ENCODE measurements at regions not wholly inside any gene's neighbourhood (a gene's known extent, or its start where the extent isn't known, plus 50 kb on each side); places are given as distances from the start of the nearest gene placed in this dataset.
"Not testable (repeated sequence)": the region's sequence is repeated elsewhere in the genome, so short reads cannot be mapped to it uniquely, and the experiment has no call there.

- H3K36me3 Mint-ChIP-seq: no peaks in the 10 kb centered on the region
- H3K27me3 Mint-ChIP-seq (ENCODE audit: low read depth in 3 of 3): no peaks in the 10 kb centered on the region
- 80% methylated on average over 1 of the region's 2 CpGs for WGBS (ENCODE audit: insufficient coverage)
These were observed 185.5 kb downstream of the CEP135 start for GRCh38 chr4:56134266-56134665.

GRCh38 chr4:56132835-56133234, 184.1 kb downstream of the CEP135 start:
- DNase-seq: no peak
- Histone ChIP-seq H3K4me3 (replicated peaks in 1 of 3; ENCODE audit: low read depth in 2 of 3, low read length in 3 of 3) (no peak overlapping the region), H3K9ac (ENCODE audit: insufficient read depth, low read length, poor library complexity, severe bottlenecking) (no peak overlapping the region), H3K36me3 (replicated peaks in 1 of 2; ENCODE audit: control insufficient read depth in 1 of 2, insufficient read depth in 2 of 2, low read length in 2 of 2) (no peaks in the 10 kb centered on the region), H2AFZ (ENCODE audit: insufficient read depth, low read depth, low read length, poor library complexity, severe bottlenecking) (no peak overlapping the region), H3K4me2 (replicated peaks; ENCODE audit: extremely low read depth, low read length, poor library complexity, severe bottlenecking) (no peak overlapping the region), H4K20me1 (ENCODE audit: insufficient read depth, low read length) (no peaks in the 10 kb centered on the region), H3K79me2 (ENCODE audit: insufficient read depth, low read length) (no peaks in the 10 kb centered on the region), H3K27me3 (ENCODE audit: control insufficient read depth in 2 of 2, insufficient read depth in 2 of 2, low read length in 2 of 2) (no peaks in the 10 kb centered on the region), H3K27ac (ENCODE audit: low read depth in 1 of 2, low read length in 2 of 2) (no peak overlapping the region), H3K9me3 (replicated peaks in 1 of 2; ENCODE audit: control insufficient read depth in 1 of 2, insufficient read depth in 1 of 2, low read length in 2 of 2) (no peaks in the 10 kb centered on the region), H3K4me1 (ENCODE audit: control insufficient read depth in 1 of 2, insufficient read depth in 2 of 2, low read length in 2 of 2) (no peaks in the 10 kb centered on the region)
- Mint-ChIP-seq H3K27ac (no peak overlapping the region), H3K9me3 (no peaks in the 10 kb centered on the region), H3K36me3 (no peaks in the 10 kb centered on the region), H3K4me3 (no peak overlapping the region), H3K27me3 (ENCODE audit: low read depth in 3 of 3) (no peaks in the 10 kb centered on the region), H3K4me1 (no peaks in the 10 kb centered on the region)
- WGBS (ENCODE audit: insufficient coverage): no CpG with 5 or more reads among the region's 3 CpGs
- intact Hi-C loops (cut with micrococcal nuclease): no loop called here
- no peak for TF ChIP-seq CTCF (IDR thresholded peaks at IDR 0.05)

More at GRCh38 chr4:56134266-56134665, 185.5 kb downstream of the CEP135 start:
- Histone ChIP-seq H3K36me3 (replicated peaks in 1 of 2; ENCODE audit: control insufficient read depth in 1 of 2, insufficient read depth in 2 of 2, low read length in 2 of 2) (no peaks in the 10 kb centered on the region), H3K9me3 (replicated peaks in 1 of 2; ENCODE audit: control insufficient read depth in 1 of 2, insufficient read depth in 1 of 2, low read length in 2 of 2) (no peaks in the 10 kb centered on the region), H3K4me3 (replicated peaks in 1 of 3; ENCODE audit: low read depth in 2 of 3, low read length in 3 of 3) (no peak overlapping the region), H2AFZ (ENCODE audit: insufficient read depth, low read depth, low read length, poor library complexity, severe bottlenecking) (no peak overlapping the region), H4K20me1 (ENCODE audit: insufficient read depth, low read length) (no peaks in the 10 kb centered on the region), H3K27ac (ENCODE audit: low read depth in 1 of 2, low read length in 2 of 2) (no peak overlapping the region), H3K79me2 (ENCODE audit: insufficient read depth, low read length) (no peaks in the 10 kb centered on the region), H3K27me3 (ENCODE audit: control insufficient read depth in 2 of 2, insufficient read depth in 2 of 2, low read length in 2 of 2) (no peaks in the 10 kb centered on the region), H3K9ac (ENCODE audit: insufficient read depth, low read length, poor library complexity, severe bottlenecking) (no peak overlapping the region), H3K4me2 (replicated peaks; ENCODE audit: extremely low read depth, low read length, poor library complexity, severe bottlenecking) (no peak overlapping the region), H3K4me1 (ENCODE audit: control insufficient read depth in 1 of 2, insufficient read depth in 2 of 2, low read length in 2 of 2) (no peaks in the 10 kb centered on the region)
- no peaks in the 10 kb centered on the region for H3K9me3 Mint-ChIP-seq
- no peak for DNase-seq
- intact Hi-C loops (cut with micrococcal nuclease): no loop called here
- H3K27ac Mint-ChIP-seq: no peak overlapping the region
- no peak for TF ChIP-seq CTCF (IDR thresholded peaks at IDR 0.05)
- H3K4me3 Mint-ChIP-seq: no peak overlapping the region
- no peaks in the 10 kb centered on the region for H3K4me1 Mint-ChIP-seq

- H3K4me2 ChIP-seq (replicated peaks; ENCODE audit: extremely low read depth, low read length, poor library complexity, severe bottlenecking); H3K27me3 Mint-ChIP-seq (ENCODE audit: low read depth in 3 of 3); DNase-seq; H3K36me3 ChIP-seq (replicated peaks in 1 of 2; ENCODE audit: control insufficient read depth in 1 of 2, insufficient read depth in 2 of 2, low read length in 2 of 2); H3K27ac ChIP-seq (ENCODE audit: low read depth in 1 of 2, low read length in 2 of 2); H3K9me3 Mint-ChIP-seq; H3K36me3 Mint-ChIP-seq; H3K4me1 ChIP-seq (ENCODE audit: control insufficient read depth in 1 of 2, insufficient read depth in 2 of 2, low read length in 2 of 2); intact Hi-C loops (cut with micrococcal nuclease); H3K4me3 ChIP-seq (replicated peaks in 1 of 3; ENCODE audit: low read depth in 2 of 3, low read length in 3 of 3); H4K20me1 ChIP-seq (ENCODE audit: insufficient read depth, low read length); H2AFZ ChIP-seq (ENCODE audit: insufficient read depth, low read depth, low read length, poor library complexity, severe bottlenecking); H3K4me1 Mint-ChIP-seq; H3K4me3 Mint-ChIP-seq; H3K27me3 ChIP-seq (ENCODE audit: control insufficient read depth in 2 of 2, insufficient read depth in 2 of 2, low read length in 2 of 2); H3K27ac Mint-ChIP-seq; H3K9ac ChIP-seq (ENCODE audit: insufficient read depth, low read length, poor library complexity, severe bottlenecking); H3K79me2 ChIP-seq (ENCODE audit: insufficient read depth, low read length); H3K9me3 ChIP-seq (replicated peaks in 1 of 2; ENCODE audit: control insufficient read depth in 1 of 2, insufficient read depth in 1 of 2, low read length in 2 of 2): not testable (repeated sequence)
- 71% methylated on average over 4 of the region's 5 CpGs for WGBS (ENCODE audit: insufficient coverage)
These were observed 183.4 kb downstream of the CEP135 start for GRCh38 chr4:56132188-56132587.
